ENCODE measurements at regions not wholly inside any gene's neighbourhood (a gene's known extent, or its start where the extent isn't known, plus 50 kb on each side); places are given as distances from the start of the nearest gene placed in this dataset.

DNA sequence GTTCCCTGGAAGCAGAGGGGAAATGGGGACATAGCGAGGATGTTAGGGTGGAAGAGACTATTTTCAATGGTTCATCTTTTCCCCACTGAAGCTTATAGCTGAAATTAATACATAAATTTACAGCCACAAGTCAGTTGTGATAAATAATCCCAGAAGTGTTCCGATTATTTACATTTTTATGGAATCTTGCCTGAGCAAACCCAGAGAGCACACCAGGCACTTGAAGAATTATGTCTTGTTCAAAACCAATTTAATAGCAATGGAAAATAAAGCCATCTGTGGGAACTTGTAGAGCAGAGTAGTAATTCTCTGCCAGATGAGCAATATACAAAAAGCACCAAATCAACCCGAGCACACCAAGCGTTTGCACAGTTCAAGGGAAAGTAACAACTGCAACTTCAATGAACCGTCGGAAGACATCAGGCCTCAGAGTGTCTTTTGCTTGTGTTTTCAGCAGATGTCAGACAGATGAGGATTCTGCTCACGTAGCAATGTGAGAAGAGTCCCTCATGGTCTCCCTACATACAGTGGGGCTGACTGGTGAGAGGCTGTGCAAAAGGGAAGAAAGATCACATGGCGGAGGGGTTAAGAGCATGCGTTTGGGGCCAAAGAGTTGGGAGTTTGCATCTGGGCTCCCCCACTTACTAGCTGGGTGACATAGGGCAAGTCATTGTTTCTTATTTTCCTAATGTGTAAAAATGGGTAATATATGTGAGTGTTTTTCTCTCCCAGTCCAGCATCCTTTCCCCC, 148.7 kb upstream of the HS3ST2 start:
- no peaks in the 10 kb centered on the region for H3K27me3 ChIP-seq (ENCODE audit: insufficient read depth, low read depth)

DNA sequence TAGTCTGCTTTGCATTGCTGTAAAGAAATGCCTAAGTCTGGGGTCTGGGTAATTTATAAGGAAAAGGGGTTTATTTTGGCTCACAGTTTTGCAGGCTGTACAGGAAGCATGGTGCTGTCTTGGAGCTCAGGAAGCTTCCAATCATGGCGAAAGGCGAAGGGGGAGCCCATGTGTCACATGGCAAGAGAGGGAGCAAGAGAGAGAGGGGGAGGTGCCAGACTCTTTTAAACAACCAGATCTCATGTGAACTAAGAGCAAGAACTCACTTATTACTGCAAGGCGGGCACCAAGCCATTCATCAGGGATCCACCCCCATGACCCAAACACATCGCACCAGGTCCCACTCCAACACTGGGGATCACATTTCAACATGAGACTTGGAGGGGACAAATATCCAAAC, 148.2 kb upstream of the HS3ST2 start:
- no peak overlapping the region for H3K4me3 ChIP-seq (IDR thresholded peaks at IDR 0.05; ENCODE audit: insufficient read depth, low read depth, low read length)
- no peak overlapping the region for H2AFZ ChIP-seq (ENCODE audit: low read depth)
- TF ChIP-seq, protein P1, sequence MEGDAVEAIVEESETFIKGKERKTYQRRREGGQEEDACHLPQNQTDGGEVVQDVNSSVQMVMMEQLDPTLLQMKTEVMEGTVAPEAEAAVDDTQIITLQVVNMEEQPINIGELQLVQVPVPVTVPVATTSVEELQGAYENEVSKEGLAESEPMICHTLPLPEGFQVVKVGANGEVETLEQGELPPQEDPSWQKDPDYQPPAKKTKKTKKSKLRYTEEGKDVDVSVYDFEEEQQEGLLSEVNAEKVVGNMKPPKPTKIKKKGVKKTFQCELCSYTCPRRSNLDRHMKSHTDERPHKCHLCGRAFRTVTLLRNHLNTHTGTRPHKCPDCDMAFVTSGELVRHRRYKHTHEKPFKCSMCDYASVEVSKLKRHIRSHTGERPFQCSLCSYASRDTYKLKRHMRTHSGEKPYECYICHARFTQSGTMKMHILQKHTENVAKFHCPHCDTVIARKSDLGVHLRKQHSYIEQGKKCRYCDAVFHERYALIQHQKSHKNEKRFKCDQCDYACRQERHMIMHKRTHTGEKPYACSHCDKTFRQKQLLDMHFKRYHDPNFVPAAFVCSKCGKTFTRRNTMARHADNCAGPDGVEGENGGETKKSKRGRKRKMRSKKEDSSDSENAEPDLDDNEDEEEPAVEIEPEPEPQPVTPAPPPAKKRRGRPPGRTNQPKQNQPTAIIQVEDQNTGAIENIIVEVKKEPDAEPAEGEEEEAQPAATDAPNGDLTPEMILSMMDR (conservative IDR thresholded peaks at IDR 0.05; ENCODE audit: low read depth, low read length), result no peak
- no peak overlapping the region for H3K27ac ChIP-seq
- no peaks in the 10 kb centered on the region for H4K20me1 ChIP-seq (ENCODE audit: insufficient read depth)
- no peaks in the 10 kb centered on the region for H3K27me3 ChIP-seq (ENCODE audit: insufficient read depth, low read depth)
- no peak overlapping the region for H3K9ac ChIP-seq
- no peaks in the 10 kb centered on the region for H3K36me3 ChIP-seq (ENCODE audit: insufficient read depth)
- H3K4me1 ChIP-seq (ENCODE audit: low read depth, poor library complexity, severe bottlenecking), result no peaks in the 10 kb centered on the region
- no peaks in the 10 kb centered on the region for H3K79me2 ChIP-seq (ENCODE audit: insufficient read depth, low read depth)
- no peak overlapping the region for H3K4me2 ChIP-seq

More for the DNA sequence above, 148.7 kb upstream of the HS3ST2 start:
- Histone ChIP-seq H3K4me2 (no peak overlapping the region), H3K36me3 (ENCODE audit: insufficient read depth) (no peaks in the 10 kb centered on the region), H3K9ac (no peak overlapping the region), H4K20me1 (ENCODE audit: insufficient read depth) (no peaks in the 10 kb centered on the region), H3K4me3 (IDR thresholded peaks at IDR 0.05; ENCODE audit: insufficient read depth, low read depth, low read length) (no peak overlapping the region), H3K4me1 (ENCODE audit: low read depth, poor library complexity, severe bottlenecking) (no peaks in the 10 kb centered on the region), H2AFZ (ENCODE audit: low read depth) (no peak overlapping the region), H3K79me2 (ENCODE audit: insufficient read depth, low read depth) (no peaks in the 10 kb centered on the region), H3K27ac (no peak overlapping the region)
- TF ChIP-seq, protein P1 (conservative IDR thresholded peaks at IDR 0.05; ENCODE audit: low read depth, low read length), result no peak

DNA sequence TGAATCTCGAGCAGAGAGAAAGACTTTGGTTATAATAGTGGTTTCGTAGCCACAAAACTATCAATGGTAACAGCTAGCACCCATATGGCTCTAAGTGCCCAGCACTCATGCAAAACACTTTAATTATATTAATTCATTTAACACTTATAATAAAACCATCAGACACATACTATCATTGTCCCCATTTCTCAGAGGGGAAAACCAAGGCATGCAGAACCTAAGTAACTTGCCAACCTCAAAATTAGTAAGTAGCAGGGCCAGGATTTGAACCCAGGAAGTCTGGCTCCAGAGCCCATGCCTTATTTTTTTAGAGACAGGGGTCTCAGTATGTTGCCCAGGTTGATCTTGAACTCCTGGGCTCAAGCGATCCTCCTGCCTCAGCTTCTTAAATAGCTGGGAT, 145.6 kb upstream of the HS3ST2 start:
- TF ChIP-seq, protein P1 (conservative IDR thresholded peaks at IDR 0.05; ENCODE audit: low read depth, low read length), result no peak
- Histone ChIP-seq H3K27me3 (ENCODE audit: insufficient read depth, low read depth) (no peaks in the 10 kb centered on the region), H3K4me1 (ENCODE audit: low read depth, poor library complexity, severe bottlenecking) (no peaks in the 10 kb centered on the region), H3K79me2 (ENCODE audit: insufficient read depth, low read depth) (no peaks in the 10 kb centered on the region), H3K4me2 (no peak overlapping the region), H3K36me3 (ENCODE audit: insufficient read depth) (no peaks in the 10 kb centered on the region), H3K27ac (no peak overlapping the region), H3K9ac (no peak overlapping the region), H3K4me3 (IDR thresholded peaks at IDR 0.05; ENCODE audit: insufficient read depth, low read depth, low read length) (no peak overlapping the region), H2AFZ (ENCODE audit: low read depth) (no peak overlapping the region), H4K20me1 (ENCODE audit: insufficient read depth) (no peaks in the 10 kb centered on the region)

DNA sequence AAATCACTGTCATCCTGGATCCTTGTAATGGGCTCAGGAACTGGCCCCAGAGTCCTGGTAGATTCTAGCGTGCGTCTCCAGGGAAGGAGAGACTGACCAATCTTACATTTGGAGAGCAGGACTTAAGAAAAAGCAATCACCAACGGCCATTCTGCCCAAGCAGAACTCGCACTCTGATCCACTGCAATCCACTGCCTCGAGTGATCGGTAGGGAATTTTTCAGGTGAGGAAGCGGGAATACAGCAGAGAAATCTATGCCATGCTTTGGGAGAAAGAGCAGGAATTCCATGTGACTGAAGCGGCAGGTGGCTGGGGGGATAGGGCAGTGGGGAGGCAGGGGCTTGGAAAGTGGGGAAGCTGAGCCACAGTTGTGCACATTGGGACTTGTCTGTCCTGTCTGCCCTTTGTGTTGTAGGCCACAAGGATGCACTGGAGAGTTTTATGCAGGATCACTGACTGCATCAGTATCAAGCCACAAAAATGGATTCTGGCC, 143.9 kb upstream of the HS3ST2 start:
- H3K27me3 ChIP-seq (ENCODE audit: insufficient read depth, low read depth), result no peaks in the 10 kb centered on the region
- H3K79me2 ChIP-seq (ENCODE audit: insufficient read depth, low read depth), result no peaks in the 10 kb centered on the region
- H3K4me2 ChIP-seq, result no peak overlapping the region
- TF ChIP-seq, protein P1 (conservative IDR thresholded peaks at IDR 0.05; ENCODE audit: low read depth, low read length), result no peak
- no peaks in the 10 kb centered on the region for H3K36me3 ChIP-seq (ENCODE audit: insufficient read depth)
- no peak overlapping the region for H3K27ac ChIP-seq
- no peak overlapping the region for H3K9ac ChIP-seq
- no peaks in the 10 kb centered on the region for H3K4me1 ChIP-seq (ENCODE audit: low read depth, poor library complexity, severe bottlenecking)
- no peak overlapping the region for H2AFZ ChIP-seq (ENCODE audit: low read depth)
- H4K20me1 ChIP-seq (ENCODE audit: insufficient read depth), result no peaks in the 10 kb centered on the region
- H3K4me3 ChIP-seq (IDR thresholded peaks at IDR 0.05; ENCODE audit: insufficient read depth, low read depth, low read length), result no peak overlapping the region

Data from KMS-11 (cell line).